HUES6 (cell line): ENCODE measurements at regions not wholly inside any gene's neighbourhood (a gene's known extent, or its start where the extent isn't known, plus 50 kb on each side); places are given as distances from the start of the nearest gene placed in this dataset.
"Not testable (repeated sequence)": the region's sequence is repeated elsewhere in the genome, so short reads cannot be mapped to it uniquely, and the experiment has no call there.

Source experiments
- H3K27ac ChIP-seq: 2 replicates; pipeline ENCODE4 v1.7.0; 2013; ENCODE audit warnings: low read depth, mild to moderate bottlenecking, low read length, inconsistent platforms
- H3K27me3 ChIP-seq: 2 replicates; pipeline ENCODE4 v1.6.1; 2013; ENCODE audit warnings: low read length; ENCODE audit not compliant: control insufficient read depth, insufficient read depth
- H3K36me3 ChIP-seq: 2 replicates; pipeline ENCODE4 v1.6.1; 2013; ENCODE audit warnings: low read length; ENCODE audit not compliant: control insufficient read depth, insufficient read depth
- H3K4me1 ChIP-seq: 2 replicates; pipeline ENCODE4 v1.6.1; 2013; ENCODE audit warnings: low read length; ENCODE audit not compliant: control insufficient read depth, insufficient read depth
- H3K4me3 ChIP-seq: 2 replicates; pipeline ENCODE4 v1.5.1; 2013; ENCODE audit warnings: low read depth, low read length
- H3K9ac ChIP-seq: one replicate; pipeline ENCODE4 v1.6.1; 2013; ENCODE audit warnings: mild to moderate bottlenecking, low read length
- H3K9me3 ChIP-seq: 2 replicates; pipeline ENCODE4 v1.6.1; 2013; ENCODE audit warnings: low read depth, low read length; ENCODE audit not compliant: control insufficient read depth, insufficient read depth

- Histone ChIP-seq H3K36me3 (no peaks in the 10 kb centered on the region), H3K4me1 (no peaks in the 10 kb centered on the region), H3K9me3 (0 out of 2 replicates have a peak, but pooled peaks cover 3% of the 10 kb centered on the region), H3K9ac (no peak overlapping the region), H3K4me3 (no peak overlapping the region), H3K27me3 (no peaks in the 10 kb centered on the region), H3K27ac (no peak overlapping the region)
Measured at GRCh38 chr6:92404281-92404680, 1015.1 kb downstream of the EPHA7 start.

GRCh38 chr6:92399911-92400310 lies 1019.4 kb downstream of the EPHA7 start:
- Histone ChIP-seq H3K27me3 (no peaks in the 10 kb centered on the region), H3K36me3 (no peaks in the 10 kb centered on the region), H3K27ac (no peak overlapping the region)

GRCh38 chr6:92388706-92389105 lies 1030.7 kb downstream of the EPHA7 start:
- not testable (repeated sequence) for H3K36me3 ChIP-seq, H3K4me3 ChIP-seq, H3K9me3 ChIP-seq

More at GRCh38 chr6:92399911-92400310, 1019.4 kb downstream of the EPHA7 start:
- Histone ChIP-seq H3K4me1 (no peaks in the 10 kb centered on the region), H3K9ac (no peak overlapping the region), H3K9me3 (no peaks in the 10 kb centered on the region), H3K4me3 (no peak overlapping the region)

GRCh38 chr6:92380803-92381601 lies 1038.4 kb downstream of the EPHA7 start:
- Histone ChIP-seq H3K36me3 (no peaks in the 10 kb centered on the region), H3K9ac (no peak overlapping the region), H3K27me3 (no peaks in the 10 kb centered on the region), H3K4me3 (no peak overlapping the region), H3K4me1 (no peaks in the 10 kb centered on the region), H3K27ac (no peak overlapping the region), H3K9me3 (no peaks in the 10 kb centered on the region)

More at GRCh38 chr6:92388706-92389105, 1030.7 kb downstream of the EPHA7 start:
- not testable (repeated sequence) for H3K27ac ChIP-seq, H3K4me1 ChIP-seq, H3K27me3 ChIP-seq, H3K9ac ChIP-seq

- Histone ChIP-seq H3K9ac (no peak overlapping the region), H3K4me1 (no peaks in the 10 kb centered on the region), H3K4me3 (no peak overlapping the region), H3K27me3 (no peaks in the 10 kb centered on the region), H3K27ac (no peak overlapping the region), H3K9me3 (no peaks in the 10 kb centered on the region), H3K36me3 (no peaks in the 10 kb centered on the region)
Measured at GRCh38 chr6:92377137-92377536, 1042.2 kb downstream of the EPHA7 start.

- no peaks in the 10 kb centered on the region for H3K9me3 ChIP-seq
- no peaks in the 10 kb centered on the region for H3K36me3 ChIP-seq
- H3K27me3 ChIP-seq: no peaks in the 10 kb centered on the region
- no peaks in the 10 kb centered on the region for H3K4me1 ChIP-seq
- H3K9ac ChIP-seq: no peak overlapping the region
- H3K27ac ChIP-seq: no peak overlapping the region
- no peak overlapping the region for H3K4me3 ChIP-seq
Measured at GRCh38 chr6:92376691-92377090, 1042.7 kb downstream of the EPHA7 start.

- Histone ChIP-seq H3K27ac (no peak overlapping the region; the same call in 1 of the 2 replicates), H3K4me1 (no peaks in the 10 kb centered on the region), H3K36me3 (no peaks in the 10 kb centered on the region), H3K9ac (no peak overlapping the region), H3K9me3 (no peaks in the 10 kb centered on the region), H3K4me3 (no peak overlapping the region), H3K27me3 (no peaks in the 10 kb centered on the region)
Measured at GRCh38 chr6:92371211-92372208, 1047.8 kb downstream of the EPHA7 start.

GRCh38 chr6:92369309-92369708 lies 1050.0 kb downstream of the EPHA7 start:
- no peaks in the 10 kb centered on the region for H3K36me3 ChIP-seq
- H3K27ac ChIP-seq: no peak overlapping the region
- no peaks in the 10 kb centered on the region; the same call in 1 of the 2 replicates for H3K4me1 ChIP-seq
- H3K9ac ChIP-seq: no peak overlapping the region
- no peak overlapping the region for H3K4me3 ChIP-seq
- no peaks in the 10 kb centered on the region for H3K9me3 ChIP-seq
- H3K27me3 ChIP-seq: no peaks in the 10 kb centered on the region

GRCh38 chr6:92364948-92365541 lies 1054.3 kb downstream of the EPHA7 start:
- Histone ChIP-seq H3K27ac (no peak overlapping the region; the same call in 1 of the 2 replicates), H3K27me3 (no peaks in the 10 kb centered on the region), H3K9me3 (no peaks in the 10 kb centered on the region), H3K9ac (no peak overlapping the region), H3K4me1 (no peaks in the 10 kb centered on the region; the same call in 1 of the 2 replicates), H3K4me3 (no peak overlapping the region), H3K36me3 (no peaks in the 10 kb centered on the region)

- Histone ChIP-seq H3K27ac (no peak overlapping the region), H3K4me1 (no peaks in the 10 kb centered on the region; the same call in 1 of the 2 replicates), H3K9me3 (no peaks in the 10 kb centered on the region), H3K9ac (no peak overlapping the region), H3K36me3 (no peaks in the 10 kb centered on the region), H3K27me3 (no peaks in the 10 kb centered on the region), H3K4me3 (no peak overlapping the region)
Measured at GRCh38 chr6:92363111-92363510, 1056.2 kb downstream of the EPHA7 start.
